Erythroblast (primary cell): ENCODE measurements at regions not wholly inside any gene's neighbourhood (a gene's known extent, or its start where the extent isn't known, plus 50 kb on each side); places are given as distances from the start of the nearest gene placed in this dataset.

ENCODE experiments used
- GATA1 ChIP-seq: IDR thresholded peaks from 2 replicates; pipeline ENCODE4 v1.6.1; 2011; ENCODE audit warnings: low read depth, mild to moderate bottlenecking, control low read depth, low read length, moderate library complexity
- POLR2A ChIP-seq: IDR thresholded peaks from 2 replicates; pipeline ENCODE4 v1.6.1; 2011; ENCODE audit warnings: mild to moderate bottlenecking, low read length

- TF ChIP-seq POLR2A, result no peak
- TF ChIP-seq GATA1, result no peak
Measured at GRCh38 chr10:109647627-109648026, 275.7 kb downstream of the XPNPEP1 start.
